NB4 (cell line): ENCODE measurements at regions not wholly inside any gene's neighbourhood (a gene's known extent, or its start where the extent isn't known, plus 50 kb on each side); places are given as distances from the start of the nearest gene placed in this dataset.

Experiments
- CTCF ChIP-seq: IDR thresholded peaks from one replicate; pipeline ENCODE4 v1.5.1; 2012; ENCODE audit warnings: low read depth, low read length
- MAX ChIP-seq: IDR thresholded peaks from 2 replicates; pipeline ENCODE4 v1.6.1; 2011; ENCODE audit warnings: low read depth, low read length
- POLR2A ChIP-seq: IDR thresholded peaks from 2 replicates; pipeline ENCODE4 v1.6.1; 2011; ENCODE audit warnings: mild to moderate bottlenecking; ENCODE audit not compliant: insufficient read length; ENCODE audit errors: extremely low read depth

GRCh38 chr1:221910222-221910621, 168.3 kb upstream of the DUSP10 start:
- no peak for TF ChIP-seq CTCF
- no peak for TF ChIP-seq POLR2A
- no peak for TF ChIP-seq MAX
